ENCODE measurements at regions not wholly inside any gene's neighbourhood (a gene's known extent, or its start where the extent isn't known, plus 50 kb on each side); places are given as distances from the start of the nearest gene placed in this dataset.

GRCh38 chr6:166824880-166825250 is 131.5 kb downstream of the RNASET2 start:
- no peak for TF ChIP-seq CTCF (IDR thresholded peaks at IDR 0.05; ENCODE audit: borderline replicate concordance, control extremely low read depth, extremely low read depth, insufficient read depth, missing control alignments)

GRCh38 chr6:166824146-166824879 is 132.0 kb downstream of the RNASET2 start:
- no peak for DNase-seq (ENCODE audit: low spot score)
- in situ Hi-C loops (cut with MboI; ENCODE audit: low sequenced_read_pairs, unreplicated experiment): no loop called here
- TF ChIP-seq CTCF (IDR thresholded peaks at IDR 0.05; ENCODE audit: borderline replicate concordance, control extremely low read depth, extremely low read depth, insufficient read depth, missing control alignments): no peak

More at GRCh38 chr6:166824880-166825250, 131.5 kb downstream of the RNASET2 start:
- in situ Hi-C loops (cut with MboI; ENCODE audit: low sequenced_read_pairs, unreplicated experiment): no loop called here
- DNase-seq (ENCODE audit: low spot score): no peak

- DNase-seq (ENCODE audit: low spot score): no peak
- in situ Hi-C loops (cut with MboI; ENCODE audit: low sequenced_read_pairs, unreplicated experiment): no loop called here
- no peak for TF ChIP-seq CTCF (IDR thresholded peaks at IDR 0.05; ENCODE audit: borderline replicate concordance, control extremely low read depth, extremely low read depth, insufficient read depth, missing control alignments)
Observed at GRCh38 chr6:166822609-166823008, 133.7 kb downstream of the RNASET2 start.

- DNase-seq (ENCODE audit: low spot score): no peak
- in situ Hi-C loops (cut with MboI; ENCODE audit: low sequenced_read_pairs, unreplicated experiment): no loop called here
- TF ChIP-seq CTCF (IDR thresholded peaks at IDR 0.05; ENCODE audit: borderline replicate concordance, control extremely low read depth, extremely low read depth, insufficient read depth, missing control alignments): no peak
Observed at GRCh38 chr6:166820483-166820882, 135.9 kb downstream of the RNASET2 start.

GRCh38 chr6:166820070-166820469 is 136.3 kb downstream of the RNASET2 start:
- TF ChIP-seq CTCF (IDR thresholded peaks at IDR 0.05; ENCODE audit: borderline replicate concordance, control extremely low read depth, extremely low read depth, insufficient read depth, missing control alignments): no peak
- in situ Hi-C loops (cut with MboI; ENCODE audit: low sequenced_read_pairs, unreplicated experiment): no loop called here
- no peak for DNase-seq (ENCODE audit: low spot score)

GRCh38 chr6:166815629-166816028 is 140.7 kb downstream of the RNASET2 start:
- no peak for DNase-seq (ENCODE audit: low spot score)
- in situ Hi-C loops (cut with MboI; ENCODE audit: low sequenced_read_pairs, unreplicated experiment): no loop called here
- no peak for TF ChIP-seq CTCF (IDR thresholded peaks at IDR 0.05; ENCODE audit: borderline replicate concordance, control extremely low read depth, extremely low read depth, insufficient read depth, missing control alignments)
